IMR-90 (cell line): ENCODE measurements at regions not wholly inside any gene's neighbourhood (a gene's known extent, or its start where the extent isn't known, plus 50 kb on each side); places are given as distances from the start of the nearest gene placed in this dataset.
"Not testable (repeated sequence)": the region's sequence is repeated elsewhere in the genome, so short reads cannot be mapped to it uniquely, and the experiment has no call there.

ENCODE experiments used
- BHLHE40 ChIP-seq: fragments of 150-350 bp; IDR thresholded peaks from 2 replicates; pipeline ENCODE4 v1.6.1; 2016; ENCODE audit warnings: mild to moderate bottlenecking, low read depth, low read length
- CEBPB ChIP-seq: IDR thresholded peaks from 2 replicates; pipeline ENCODE4 v1.6.1; 2012; ENCODE audit warnings: low read depth, low read length, improper control_type of control experiment
- MAZ ChIP-seq: IDR thresholded peaks from 2 replicates; pipeline ENCODE4 v1.6.1; 2012; ENCODE audit warnings: low read depth, mild to moderate bottlenecking, low read length, improper control_type of control experiment, moderate library complexity, borderline replicate concordance
- MXI1 ChIP-seq: IDR thresholded peaks from 2 replicates; pipeline ENCODE4 v1.6.1; 2012; ENCODE audit warnings: low read depth, mild to moderate bottlenecking, low read length, moderate library complexity, borderline replicate concordance
- POLR2A ChIP-seq: IDR thresholded peaks from 2 replicates; pipeline ENCODE4 v1.6.1; 2012; ENCODE audit warnings: mild to moderate bottlenecking, low read depth, low read length
- RAD21 ChIP-seq: IDR thresholded peaks from 2 replicates; pipeline ENCODE4 v1.6.1; 2012; ENCODE audit warnings: low read length, improper control_type of control experiment
- RCOR1 ChIP-seq: IDR thresholded peaks from 2 replicates; pipeline ENCODE4 v1.6.1; 2012; ENCODE audit warnings: mild to moderate bottlenecking, low read length, improper control_type of control experiment; ENCODE audit not compliant: insufficient replicate concordance
- TF ChIP-seq, protein P1 (sequence below): conservative IDR thresholded peaks from 2 replicates; pipeline ENCODE4 v1.5.1; 2012; ENCODE audit warnings: mild to moderate bottlenecking, low read depth, low read length, improper control_type of control experiment
- TF ChIP-seq, protein P2 (sequence below): fragments of 150-350 bp; IDR thresholded peaks from 2 replicates; pipeline ENCODE4 v1.6.1; 2017; ENCODE audit warnings: mild to moderate bottlenecking, antibody characterized with exemption, low read length, low read depth
- TF ChIP-seq, protein P3 (sequence below): fragments of 150-350 bp; IDR thresholded peaks from 2 replicates; pipeline ENCODE4 v1.6.1; 2016; ENCODE audit warnings: low read depth, mild to moderate bottlenecking, low read length, moderate library complexity, borderline replicate concordance

DNA sequence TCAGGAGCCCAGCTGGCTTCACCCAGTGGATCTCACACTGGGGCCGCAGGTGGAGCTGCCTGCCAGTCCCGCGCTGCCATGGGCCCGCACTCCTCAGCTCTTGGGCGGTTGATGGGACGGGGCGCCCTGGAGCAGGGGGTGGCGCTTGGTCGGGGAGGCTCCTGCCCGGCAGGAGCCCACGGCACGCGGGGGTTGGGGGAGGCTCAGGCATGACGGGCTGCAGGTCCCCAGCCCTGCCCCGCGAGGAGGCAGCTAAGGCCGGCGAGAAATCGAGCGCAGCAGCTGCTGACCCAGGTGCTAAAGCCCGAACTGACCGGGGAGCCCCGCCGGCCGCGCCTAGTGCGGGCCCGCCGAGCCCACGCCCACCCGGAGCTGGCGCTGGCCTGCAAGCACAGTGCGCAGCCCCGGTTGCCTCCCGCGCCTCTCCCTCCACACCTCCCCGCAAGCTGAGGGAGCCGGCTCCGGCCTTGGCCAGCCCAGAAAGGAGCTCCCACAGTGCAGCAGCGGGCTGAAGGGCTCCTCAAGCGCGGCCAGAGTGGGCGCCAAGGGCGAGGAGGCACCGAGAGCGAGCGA lies 109.7 kb upstream of the SLC39A10 start:
- TF ChIP-seq POLR2A, MXI1, CEBPB, MAZ, BHLHE40, RAD21, RCOR1: not testable (repeated sequence)
- TF ChIP-seq, protein P1, sequence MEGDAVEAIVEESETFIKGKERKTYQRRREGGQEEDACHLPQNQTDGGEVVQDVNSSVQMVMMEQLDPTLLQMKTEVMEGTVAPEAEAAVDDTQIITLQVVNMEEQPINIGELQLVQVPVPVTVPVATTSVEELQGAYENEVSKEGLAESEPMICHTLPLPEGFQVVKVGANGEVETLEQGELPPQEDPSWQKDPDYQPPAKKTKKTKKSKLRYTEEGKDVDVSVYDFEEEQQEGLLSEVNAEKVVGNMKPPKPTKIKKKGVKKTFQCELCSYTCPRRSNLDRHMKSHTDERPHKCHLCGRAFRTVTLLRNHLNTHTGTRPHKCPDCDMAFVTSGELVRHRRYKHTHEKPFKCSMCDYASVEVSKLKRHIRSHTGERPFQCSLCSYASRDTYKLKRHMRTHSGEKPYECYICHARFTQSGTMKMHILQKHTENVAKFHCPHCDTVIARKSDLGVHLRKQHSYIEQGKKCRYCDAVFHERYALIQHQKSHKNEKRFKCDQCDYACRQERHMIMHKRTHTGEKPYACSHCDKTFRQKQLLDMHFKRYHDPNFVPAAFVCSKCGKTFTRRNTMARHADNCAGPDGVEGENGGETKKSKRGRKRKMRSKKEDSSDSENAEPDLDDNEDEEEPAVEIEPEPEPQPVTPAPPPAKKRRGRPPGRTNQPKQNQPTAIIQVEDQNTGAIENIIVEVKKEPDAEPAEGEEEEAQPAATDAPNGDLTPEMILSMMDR = not testable (repeated sequence)
- TF ChIP-seq, protein P2, sequence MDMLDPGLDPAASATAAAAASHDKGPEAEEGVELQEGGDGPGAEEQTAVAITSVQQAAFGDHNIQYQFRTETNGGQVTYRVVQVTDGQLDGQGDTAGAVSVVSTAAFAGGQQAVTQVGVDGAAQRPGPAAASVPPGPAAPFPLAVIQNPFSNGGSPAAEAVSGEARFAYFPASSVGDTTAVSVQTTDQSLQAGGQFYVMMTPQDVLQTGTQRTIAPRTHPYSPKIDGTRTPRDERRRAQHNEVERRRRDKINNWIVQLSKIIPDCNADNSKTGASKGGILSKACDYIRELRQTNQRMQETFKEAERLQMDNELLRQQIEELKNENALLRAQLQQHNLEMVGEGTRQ = not testable (repeated sequence)
- TF ChIP-seq, protein P3, sequence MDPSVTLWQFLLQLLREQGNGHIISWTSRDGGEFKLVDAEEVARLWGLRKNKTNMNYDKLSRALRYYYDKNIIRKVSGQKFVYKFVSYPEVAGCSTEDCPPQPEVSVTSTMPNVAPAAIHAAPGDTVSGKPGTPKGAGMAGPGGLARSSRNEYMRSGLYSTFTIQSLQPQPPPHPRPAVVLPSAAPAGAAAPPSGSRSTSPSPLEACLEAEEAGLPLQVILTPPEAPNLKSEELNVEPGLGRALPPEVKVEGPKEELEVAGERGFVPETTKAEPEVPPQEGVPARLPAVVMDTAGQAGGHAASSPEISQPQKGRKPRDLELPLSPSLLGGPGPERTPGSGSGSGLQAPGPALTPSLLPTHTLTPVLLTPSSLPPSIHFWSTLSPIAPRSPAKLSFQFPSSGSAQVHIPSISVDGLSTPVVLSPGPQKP = not testable (repeated sequence)
